Spleen (tissue), 7 donors: ENCODE measurements at regions not wholly inside any gene's neighbourhood (a gene's known extent, or its start where the extent isn't known, plus 50 kb on each side); places are given as distances from the start of the nearest gene placed in this dataset.
"Not testable (repeated sequence)": the region's sequence is repeated elsewhere in the genome, so short reads cannot be mapped to it uniquely, and the experiment has no call there.

Experiments used
- CTCF ChIP-seq, 11 experiments: fragments of 200-600 bp in 7 of 11; fragments of 450-650 bp in 4 of 11; sonication (generic) in 4 of 11; IDR thresholded peaks in 8 of 11; conservative IDR thresholded peaks in 3 of 11; 1 replicate in 7 of 11; 2 replicates in 4 of 11; pipeline versions ENCODE4 v1.4.0 to v1.8.0; 2016 to 2021; ENCODE audit warnings: antibody characterized with exemption in 11 of 11, inconsistent platforms in 4 of 11, mild to moderate bottlenecking in 1 of 11
- POLR2A ChIP-seq, 3 donors: fragments of 450-650 bp; IDR thresholded peaks; one replicate each; pipeline ENCODE4 v1.5.1; 2017; ENCODE audit warnings: antibody characterized with exemption in 3 of 3, mild to moderate bottlenecking in 1 of 3
- POLR2AphosphoS5 ChIP-seq, 3 donors: sonication (generic); formaldehyde crosslinking; IDR thresholded peaks; one replicate each; pipeline ENCODE4 v1.5.1; 2017; ENCODE audit warnings: antibody characterized with exemption in 3 of 3
- donor health status: DM: no; HTN: no; CAD: no; lungs with moderate emphysema.
- donor health status: DM: no; HTN: no; CAD: no.
- donor health status: DM: no; HTN: no; CAD: no.

GRCh38 chr14:89506891-89507452, 89.9 kb upstream of the FOXN3 start:
- TF ChIP-seq CTCF (IDR thresholded peaks at IDR 0.05 in 8 of 11, conservative IDR thresholded peaks at IDR 0.05 in 3 of 11); POLR2AphosphoS5 (IDR thresholded peaks at IDR 0.05); POLR2A (IDR thresholded peaks at IDR 0.05): not testable (repeated sequence)
